NCI-H2196 treated with DMSO at 0.1 percent for 48 hours (cell line): ENCODE measurements at regions not wholly inside any gene's neighbourhood (a gene's known extent, or its start where the extent isn't known, plus 50 kb on each side); places are given as distances from the start of the nearest gene placed in this dataset.
"Not testable (repeated sequence)": the region's sequence is repeated elsewhere in the genome, so short reads cannot be mapped to it uniquely, and the experiment has no call there.

ENCODE experiments used
- DNase-seq: peaks from one replicate; lab custom pipeline; 2025; ENCODE audit not compliant: unreplicated experiment; lab: John Stamatoyannopoulos, UW

- no peak for DNase-seq
These were observed 152.0 kb upstream of the PITRM1 start for GRCh38 chr10:3324612-3325038.

- no peak for DNase-seq
These were observed 151.4 kb upstream of the PITRM1 start for GRCh38 chr10:3323865-3324498.

GRCh38 chr10:3321123-3321522 is 148.5 kb upstream of the PITRM1 start:
- DNase-seq: no peak

GRCh38 chr10:3319811-3320226 is 147.2 kb upstream of the PITRM1 start:
- DNase-seq: no peak

GRCh38 chr10:3318480-3318807 is 145.9 kb upstream of the PITRM1 start:
- not testable (repeated sequence) for DNase-seq

GRCh38 chr10:3317553-3318479 is 145.2 kb upstream of the PITRM1 start:
- not testable (repeated sequence) for DNase-seq

GRCh38 chr10:3314445-3315085 is 142.0 kb upstream of the PITRM1 start:
- not testable (repeated sequence) for DNase-seq

- not testable (repeated sequence) for DNase-seq
These were observed 141.3 kb upstream of the PITRM1 start for GRCh38 chr10:3313784-3314444.

GRCh38 chr10:3312403-3312940 is 139.9 kb upstream of the PITRM1 start:
- DNase-seq: no peak

- no peak for DNase-seq
These were observed 137.6 kb upstream of the PITRM1 start for GRCh38 chr10:3310016-3310784.

GRCh38 chr10:3306050-3306449 is 133.5 kb upstream of the PITRM1 start:
- no peak for DNase-seq

- no peak for DNase-seq
These were observed 123.1 kb upstream of the PITRM1 start for GRCh38 chr10:3295582-3296151.

- DNase-seq: no peak
These were observed 122.5 kb upstream of the PITRM1 start for GRCh38 chr10:3294919-3295581.

GRCh38 chr10:3293581-3294431 is 121.2 kb upstream of the PITRM1 start:
- no peak for DNase-seq

- no peak for DNase-seq
These were observed 120.1 kb upstream of the PITRM1 start for GRCh38 chr10:3292636-3293035.

GRCh38 chr10:3290550-3290949 is 118.0 kb upstream of the PITRM1 start:
- no peak for DNase-seq

GRCh38 chr10:3287572-3288445 is 115.2 kb upstream of the PITRM1 start:
- DNase-seq: no peak

GRCh38 chr10:3282674-3283017 is 110.1 kb upstream of the PITRM1 start:
- no peak for DNase-seq
